ENCODE measurements at regions not wholly inside any gene's neighbourhood (a gene's known extent, or its start where the extent isn't known, plus 50 kb on each side); places are given as distances from the start of the nearest gene placed in this dataset.

DNA sequence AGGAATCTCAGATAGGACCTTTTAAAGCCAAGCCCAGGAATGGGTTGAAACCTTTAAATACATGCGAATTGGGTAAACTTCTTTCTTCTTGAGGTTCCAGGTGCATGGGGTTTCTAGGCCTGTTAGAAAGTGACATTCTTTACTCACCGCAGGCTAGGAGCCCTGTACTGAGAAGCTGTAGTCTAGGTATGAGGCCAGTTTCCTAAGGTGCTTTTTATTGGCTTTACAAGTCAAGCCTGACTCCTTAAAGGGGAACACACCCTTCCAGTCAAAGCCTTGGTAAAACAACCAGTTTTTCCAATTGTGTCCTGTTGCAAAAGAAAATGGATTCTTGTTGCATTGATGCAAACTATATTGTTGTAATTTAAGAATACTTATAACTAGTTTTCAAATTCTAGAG lies 76.1 kb upstream of the ATP11B start:
- H3K9me3 ChIP-seq (ENCODE audit: control extremely low read depth in 1 of 3, control insufficient read depth in 2 of 3, insufficient read depth in 1 of 3, low read length in 2 of 3): no peaks in the 10 kb centered on the region
- CTCF ChIA-PET: interaction anchor here (1.0 to 6.2 kb wide), 9 partner anchors 10 to 667 kb away, joined by 3 to 44 read pairs (median 3); partner anchors contain the start of gene ATP11B
- POLR2A ChIA-PET: no interaction called here
- DNase-seq: no peak
- no peak for ATAC-seq (ENCODE audit: low read depth)
- Mint-ChIP-seq H3K27ac (no peak overlapping the region), H3K27me3 (no peaks in the 10 kb centered on the region), H3K9me3 (ENCODE audit: insufficient read depth) (no peaks in the 10 kb centered on the region), H3K4me1 (peaks cover 4% of the 10 kb centered on the region), H3K4me3 (no peak overlapping the region)
- H3K9ac ChIP-seq (ENCODE audit: low read length): no peak overlapping the region
- intact Hi-C loops (cut with micrococcal nuclease): loop anchor here (5.0 kb wide), 1 partner anchor 75 kb away; the partner anchor contains the start of gene ATP11B
- no peak for TF ChIP-seq EZH2 (IDR thresholded peaks at IDR 0.05; ENCODE audit: borderline replicate concordance, insufficient read depth, low read depth, low read length, poor library complexity, severe bottlenecking)
- TF ChIP-seq, protein P1, sequence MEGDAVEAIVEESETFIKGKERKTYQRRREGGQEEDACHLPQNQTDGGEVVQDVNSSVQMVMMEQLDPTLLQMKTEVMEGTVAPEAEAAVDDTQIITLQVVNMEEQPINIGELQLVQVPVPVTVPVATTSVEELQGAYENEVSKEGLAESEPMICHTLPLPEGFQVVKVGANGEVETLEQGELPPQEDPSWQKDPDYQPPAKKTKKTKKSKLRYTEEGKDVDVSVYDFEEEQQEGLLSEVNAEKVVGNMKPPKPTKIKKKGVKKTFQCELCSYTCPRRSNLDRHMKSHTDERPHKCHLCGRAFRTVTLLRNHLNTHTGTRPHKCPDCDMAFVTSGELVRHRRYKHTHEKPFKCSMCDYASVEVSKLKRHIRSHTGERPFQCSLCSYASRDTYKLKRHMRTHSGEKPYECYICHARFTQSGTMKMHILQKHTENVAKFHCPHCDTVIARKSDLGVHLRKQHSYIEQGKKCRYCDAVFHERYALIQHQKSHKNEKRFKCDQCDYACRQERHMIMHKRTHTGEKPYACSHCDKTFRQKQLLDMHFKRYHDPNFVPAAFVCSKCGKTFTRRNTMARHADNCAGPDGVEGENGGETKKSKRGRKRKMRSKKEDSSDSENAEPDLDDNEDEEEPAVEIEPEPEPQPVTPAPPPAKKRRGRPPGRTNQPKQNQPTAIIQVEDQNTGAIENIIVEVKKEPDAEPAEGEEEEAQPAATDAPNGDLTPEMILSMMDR (IDR thresholded peaks at IDR 0.05): no peak
- 83% methylated on average over 1 of the region's 2 CpGs for WGBS (ENCODE audit: insufficient coverage)
- H3K4me2 ChIP-seq (replicated peaks; ENCODE audit: low read depth, low read length, poor library complexity, severe bottlenecking): no peak overlapping the region
- no peaks in the 10 kb centered on the region for H3K36me3 ChIP-seq (replicated peaks in 1 of 2; ENCODE audit: control extremely low read depth in 1 of 2, control insufficient read depth in 1 of 2, extremely low read depth in 1 of 2, insufficient read depth in 2 of 2, low read length in 1 of 2)
- no peaks in the 10 kb centered on the region for H3K79me2 ChIP-seq (ENCODE audit: control insufficient read depth, insufficient read depth, low read length)
- no peaks in the 10 kb centered on the region for H3K27me3 ChIP-seq (replicated peaks in 1 of 4; ENCODE audit: control extremely low read depth in 1 of 4, control insufficient read depth in 3 of 4, insufficient read depth in 4 of 4, low read length in 3 of 4)
- no peak overlapping the region for H2AFZ ChIP-seq (ENCODE audit: insufficient read depth, low read depth, low read length, poor library complexity, severe bottlenecking)
- H4K20me1 ChIP-seq (ENCODE audit: control insufficient read depth, insufficient read depth, low read length, poor library complexity, severe bottlenecking): no peaks in the 10 kb centered on the region
- no peak overlapping the region for H3K27ac ChIP-seq (ENCODE audit: low read length in 2 of 2)
- H3K4me3 ChIP-seq (ENCODE audit: control extremely low read depth in 1 of 5, extremely low read depth in 1 of 5, insufficient read depth in 1 of 5, low read depth in 2 of 5, low read length in 4 of 5): no peak overlapping the region
- no peaks in the 10 kb centered on the region for H3K4me1 ChIP-seq (ENCODE audit: control insufficient read depth in 2 of 2, insufficient read depth in 2 of 2, low read length in 2 of 2)

DNA sequence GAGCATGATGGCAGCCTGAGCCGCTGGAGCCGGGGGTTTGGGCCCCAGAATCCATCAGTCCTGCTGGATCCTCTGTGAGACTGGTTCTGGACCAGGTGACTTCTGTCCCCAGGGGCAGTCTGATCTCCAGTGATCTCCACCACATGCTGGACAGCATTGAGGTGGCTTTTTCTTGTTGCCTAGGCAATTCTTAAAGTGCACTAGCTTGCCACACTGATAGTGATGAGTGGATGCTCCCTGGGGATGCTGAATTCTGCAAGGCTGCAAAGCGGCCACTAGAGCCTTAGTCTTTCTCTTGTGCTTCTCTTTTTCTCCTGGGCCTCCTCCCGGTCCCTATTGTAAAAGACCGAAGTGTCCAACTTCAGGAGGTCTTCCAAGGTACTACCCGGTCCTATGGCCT lies 70.4 kb upstream of the ATP11B start:
- ATAC-seq (ENCODE audit: low read depth) (no peak), DNase-seq (no peak)
- intact Hi-C loops (cut with micrococcal nuclease): no loop called here
- Histone ChIP-seq H4K20me1 (ENCODE audit: control insufficient read depth, insufficient read depth, low read length, poor library complexity, severe bottlenecking) (no peaks in the 10 kb centered on the region), H3K9ac (ENCODE audit: low read length) (no peak overlapping the region), H3K4me3 (ENCODE audit: control extremely low read depth in 1 of 5, extremely low read depth in 1 of 5, insufficient read depth in 1 of 5, low read depth in 2 of 5, low read length in 4 of 5) (no peak overlapping the region), H3K79me2 (ENCODE audit: control insufficient read depth, insufficient read depth, low read length) (no peaks in the 10 kb centered on the region), H3K9me3 (ENCODE audit: control extremely low read depth in 1 of 3, control insufficient read depth in 2 of 3, insufficient read depth in 1 of 3, low read length in 2 of 3) (no peaks in the 10 kb centered on the region), H3K4me2 (replicated peaks; ENCODE audit: low read depth, low read length, poor library complexity, severe bottlenecking) (no peak overlapping the region), H3K4me1 (ENCODE audit: control insufficient read depth in 2 of 2, insufficient read depth in 2 of 2, low read length in 2 of 2) (no peaks in the 10 kb centered on the region), H2AFZ (ENCODE audit: insufficient read depth, low read depth, low read length, poor library complexity, severe bottlenecking) (no peak overlapping the region), H3K27ac (ENCODE audit: low read length in 2 of 2) (no peak overlapping the region), H3K27me3 (replicated peaks in 1 of 4; ENCODE audit: control extremely low read depth in 1 of 4, control insufficient read depth in 3 of 4, insufficient read depth in 4 of 4, low read length in 3 of 4) (no peaks in the 10 kb centered on the region), H3K36me3 (replicated peaks in 1 of 2; ENCODE audit: control extremely low read depth in 1 of 2, control insufficient read depth in 1 of 2, extremely low read depth in 1 of 2, insufficient read depth in 2 of 2, low read length in 1 of 2) (no peaks in the 10 kb centered on the region)
- Mint-ChIP-seq H3K27ac (no peak overlapping the region), H3K4me3 (no peak overlapping the region), H3K9me3 (ENCODE audit: insufficient read depth) (no peaks in the 10 kb centered on the region), H3K27me3 (no peaks in the 10 kb centered on the region), H3K4me1 (no peaks in the 10 kb centered on the region)
- 92% methylated on average over 5 of the region's 6 CpGs for WGBS (ENCODE audit: insufficient coverage)
- ChIA-PET CTCF (interaction anchor here (1.7 to 2.6 kb wide), 2 partner anchors 9 to 12 kb away, joined by 5 to 9 read pairs; no protein-coding TSS in a partner anchor), POLR2A (no interaction called here)
- TF ChIP-seq, protein P1 (IDR thresholded peaks at IDR 0.05): no peak
- no peak for TF ChIP-seq EZH2 (IDR thresholded peaks at IDR 0.05; ENCODE audit: borderline replicate concordance, insufficient read depth, low read depth, low read length, poor library complexity, severe bottlenecking)
